ENCODE measurements at regions not wholly inside any gene's neighbourhood (a gene's known extent, or its start where the extent isn't known, plus 50 kb on each side); places are given as distances from the start of the nearest gene placed in this dataset.

- no peak for TF ChIP-seq CTCF (IDR thresholded peaks at IDR 0.05; ENCODE audit: insufficient read depth, low read length, poor library complexity, severe bottlenecking)
- no peaks in the 10 kb centered on the region for H3K27me3 ChIP-seq (ENCODE audit: control insufficient read depth, insufficient read depth, low read length)
- no peaks in the 10 kb centered on the region for H3K36me3 ChIP-seq (ENCODE audit: control insufficient read depth, insufficient read depth, low read length)
- H3K4me3 ChIP-seq (ENCODE audit: low read depth, low read length) = no peak overlapping the region
- DNase-seq (ENCODE audit: low read depth) = no peak
Observed at GRCh38 chr3:72322264-72322976, 525.8 kb downstream of the SHQ1 start.

- no peak for TF ChIP-seq CTCF (IDR thresholded peaks at IDR 0.05; ENCODE audit: insufficient read depth, low read length, poor library complexity, severe bottlenecking)
- Histone ChIP-seq H3K4me3 (ENCODE audit: low read depth, low read length) (no peak overlapping the region), H3K27me3 (ENCODE audit: control insufficient read depth, insufficient read depth, low read length) (no peaks in the 10 kb centered on the region), H3K36me3 (ENCODE audit: control insufficient read depth, insufficient read depth, low read length) (no peaks in the 10 kb centered on the region)
- no peak for DNase-seq (ENCODE audit: low read depth)
Observed at GRCh38 chr3:72320955-72321303, 527.3 kb downstream of the SHQ1 start.

- Histone ChIP-seq H3K27me3 (ENCODE audit: control insufficient read depth, insufficient read depth, low read length) (no peaks in the 10 kb centered on the region), H3K4me3 (ENCODE audit: low read depth, low read length) (no peak overlapping the region), H3K36me3 (ENCODE audit: control insufficient read depth, insufficient read depth, low read length) (no peaks in the 10 kb centered on the region)
- no peak for TF ChIP-seq CTCF (IDR thresholded peaks at IDR 0.05; ENCODE audit: insufficient read depth, low read length, poor library complexity, severe bottlenecking)
- no peak for DNase-seq (ENCODE audit: low read depth)
Observed at GRCh38 chr3:72320095-72320954, 527.9 kb downstream of the SHQ1 start.

GRCh38 chr3:72319194-72320094 lies 528.8 kb downstream of the SHQ1 start:
- H3K36me3 ChIP-seq (ENCODE audit: control insufficient read depth, insufficient read depth, low read length) = no peaks in the 10 kb centered on the region
- no peak overlapping the region for H3K4me3 ChIP-seq (ENCODE audit: low read depth, low read length)
- no peaks in the 10 kb centered on the region for H3K27me3 ChIP-seq (ENCODE audit: control insufficient read depth, insufficient read depth, low read length)
- no peak for DNase-seq (ENCODE audit: low read depth)
- TF ChIP-seq CTCF (IDR thresholded peaks at IDR 0.05; ENCODE audit: insufficient read depth, low read length, poor library complexity, severe bottlenecking) = no peak

- Histone ChIP-seq H3K4me3 (ENCODE audit: low read depth, low read length) (no peak overlapping the region), H3K27me3 (ENCODE audit: control insufficient read depth, insufficient read depth, low read length) (no peaks in the 10 kb centered on the region), H3K36me3 (ENCODE audit: control insufficient read depth, insufficient read depth, low read length) (no peaks in the 10 kb centered on the region)
- DNase-seq (ENCODE audit: low read depth) = no peak
- no peak for TF ChIP-seq CTCF (IDR thresholded peaks at IDR 0.05; ENCODE audit: insufficient read depth, low read length, poor library complexity, severe bottlenecking)
Observed at GRCh38 chr3:72318504-72319193, 529.6 kb downstream of the SHQ1 start.

Measured in kidney epithelial cell (primary cell).